ENCODE measurements at regions not wholly inside any gene's neighbourhood (a gene's known extent, or its start where the extent isn't known, plus 50 kb on each side); places are given as distances from the start of the nearest gene placed in this dataset.

GRCh38 chr2:165015052-165015642 lies 59.8 kb upstream of the SLC38A11 start:
- CTCF ChIA-PET: interaction anchor here (0.6 to 7.3 kb wide), 13 partner anchors 21 to 1113 kb away, joined by 3 to 89 read pairs (median 4); partner anchors contain the start of gene SCN3A
- peak; percentile 54 for DNase-seq (ENCODE audit: extremely low spot score)
- peak; percentile 90 for TF ChIP-seq CTCF (IDR thresholded peaks at IDR 0.05; ENCODE audit: control extremely low read depth, extremely low read depth, low read depth, missing control alignments)
- POLR2A ChIA-PET: no interaction called here

GRCh38 chr2:165013944-165014619 lies 58.8 kb upstream of the SLC38A11 start:
- TF ChIP-seq CTCF (IDR thresholded peaks at IDR 0.05; ENCODE audit: control extremely low read depth, extremely low read depth, low read depth, missing control alignments): no peak
- CTCF ChIA-PET: interaction anchor here (1.1 to 7.3 kb wide), 13 partner anchors 21 to 1115 kb away, joined by 3 to 89 read pairs (median 3); partner anchors contain the start of gene SCN3A
- POLR2A ChIA-PET: no interaction called here
- no peak for DNase-seq (ENCODE audit: extremely low spot score)

- ChIA-PET POLR2A (no interaction called here), CTCF (interaction anchor here (1.0 kb wide), 1 partner anchor 863 kb away, joined by 3 read pairs; no protein-coding TSS in a partner anchor)
- DNase-seq (ENCODE audit: extremely low spot score): no peak
- TF ChIP-seq CTCF (IDR thresholded peaks at IDR 0.05; ENCODE audit: control extremely low read depth, extremely low read depth, low read depth, missing control alignments): no peak
Observed at GRCh38 chr2:165011199-165011598, 55.9 kb upstream of the SLC38A11 start.

GRCh38 chr2:165010556-165010955 lies 55.2 kb upstream of the SLC38A11 start:
- no peak for TF ChIP-seq CTCF (IDR thresholded peaks at IDR 0.05; ENCODE audit: control extremely low read depth, extremely low read depth, low read depth, missing control alignments)
- POLR2A ChIA-PET: no interaction called here
- CTCF ChIA-PET: interaction anchor here (1.0 kb wide), 1 partner anchor 864 kb away, joined by 3 read pairs; no protein-coding TSS in a partner anchor
- no peak for DNase-seq (ENCODE audit: extremely low spot score)

GRCh38 chr2:165009466-165009865 lies 54.1 kb upstream of the SLC38A11 start:
- POLR2A ChIA-PET: no interaction called here
- CTCF ChIA-PET: interaction anchor here (0.9 kb wide), 1 partner anchor 9 kb away, joined by 3 read pairs; no protein-coding TSS in a partner anchor

More at GRCh38 chr2:165009466-165009865, 54.1 kb upstream of the SLC38A11 start:
- TF ChIP-seq CTCF (IDR thresholded peaks at IDR 0.05; ENCODE audit: control extremely low read depth, extremely low read depth, low read depth, missing control alignments): no peak
- DNase-seq (ENCODE audit: extremely low spot score): no peak

Data from GM10248 (cell line).